Esophagus muscularis mucosa (tissue), 2 donors: ENCODE measurements at regions not wholly inside any gene's neighbourhood (a gene's known extent, or its start where the extent isn't known, plus 50 kb on each side); places are given as distances from the start of the nearest gene placed in this dataset.

Source experiments
- EP300 ChIP-seq: sonication (generic); formaldehyde crosslinking; IDR thresholded peaks from one replicate; pipeline ENCODE4 v1.6.1; 2017; ENCODE audit warnings: antibody characterized with exemption
- POLR2A ChIP-seq: fragments of 450-650 bp; IDR thresholded peaks from one replicate; pipeline ENCODE4 v1.6.1; 2017; ENCODE audit warnings: antibody characterized with exemption, moderate library complexity, mild to moderate bottlenecking, low read depth

- TF ChIP-seq EP300 (no peak), POLR2A (no peak)
Observed at GRCh38 chr17:54439816-54440215, 460.8 kb upstream of the TOM1L1 start.
